Hematopoietic multipotent progenitor cell treated with erythropoietin and hydrocortisone succinate and interleukin-3 and kit ligand, for 8 days (in vitro differentiated cells): ENCODE measurements at regions not wholly inside any gene's neighbourhood (a gene's known extent, or its start where the extent isn't known, plus 50 kb on each side); places are given as distances from the start of the nearest gene placed in this dataset.

Source experiments
- DNase-seq: peaks from one replicate; pipeline ENCODE4 v3.0.0-alpha.2; 2015

- DNase-seq, result no peak
Observed at GRCh38 chr11:27904358-27905055, 203.4 kb downstream of the KIF18A start.

GRCh38 chr11:27902981-27903624 lies 202.8 kb upstream of the BDNF start:
- no peak for DNase-seq

GRCh38 chr11:27898166-27898565 lies 197.9 kb upstream of the BDNF start:
- no peak for DNase-seq

- DNase-seq, result no peak
Observed at GRCh38 chr11:27896096-27896495, 195.8 kb upstream of the BDNF start.

- no peak for DNase-seq
Observed at GRCh38 chr11:27894552-27894951, 194.3 kb upstream of the BDNF start.

- no peak for DNase-seq
Observed at GRCh38 chr11:27886857-27887256, 186.6 kb upstream of the BDNF start.

GRCh38 chr11:27882066-27882697 lies 181.9 kb upstream of the BDNF start:
- no peak for DNase-seq

- no peak for DNase-seq
Observed at GRCh38 chr11:27875831-27876775, 175.8 kb upstream of the BDNF start.

GRCh38 chr11:27874998-27875830 lies 175.0 kb upstream of the BDNF start:
- DNase-seq, result no peak

GRCh38 chr11:27873664-27874063 lies 173.4 kb upstream of the BDNF start:
- no peak for DNase-seq

- DNase-seq, result no peak
Observed at GRCh38 chr11:27871056-27871455, 170.8 kb upstream of the BDNF start.

- no peak for DNase-seq
Observed at GRCh38 chr11:27869701-27870100, 169.4 kb upstream of the BDNF start.

- DNase-seq, result no peak
Observed at GRCh38 chr11:27868709-27869108, 168.5 kb upstream of the BDNF start.

GRCh38 chr11:27868226-27868625 lies 168.0 kb upstream of the BDNF start:
- DNase-seq, result no peak

GRCh38 chr11:27865105-27865504 lies 164.8 kb upstream of the BDNF start:
- no peak for DNase-seq

- DNase-seq, result no peak
Observed at GRCh38 chr11:27864611-27865010, 164.4 kb upstream of the BDNF start.

GRCh38 chr11:27864091-27864491 lies 163.8 kb upstream of the BDNF start:
- no peak for DNase-seq

- DNase-seq, result no peak
Observed at GRCh38 chr11:27863637-27864036, 163.4 kb upstream of the BDNF start.

GRCh38 chr11:27861706-27862430 lies 161.6 kb upstream of the BDNF start:
- DNase-seq, result no peak

- DNase-seq, result no peak
Observed at GRCh38 chr11:27860811-27861210, 160.6 kb upstream of the BDNF start.

- no peak for DNase-seq
Observed at GRCh38 chr11:27858866-27859265, 158.6 kb upstream of the BDNF start.

GRCh38 chr11:27857588-27857987 lies 157.3 kb upstream of the BDNF start:
- no peak for DNase-seq
